GM23338 (cell line): ENCODE measurements at regions not wholly inside any gene's neighbourhood (a gene's known extent, or its start where the extent isn't known, plus 50 kb on each side); places are given as distances from the start of the nearest gene placed in this dataset.

ENCODE experiments used
- ATAC-seq: fragments of 200-7000 bp; cut with Tn5 transposase; 3 replicates; pipeline ENCODE4 v1.9.1; 2020
- DNase-seq: peaks from one replicate; pipeline ENCODE4 v3.0.0-alpha.2; 2015; ENCODE audit warnings: low spot score
- H2AFZ ChIP-seq: fragments of 200-600 bp; sonication (generic); 2 replicates; pipeline ENCODE4 v1.8.0; 2016; ENCODE audit warnings: antibody characterized with exemption, mild to moderate bottlenecking, moderate library complexity
- H3F3A ChIP-seq: fragments of 200-600 bp; sonication (generic); replicated peaks from 2 replicates; pipeline ENCODE4 v1.8.0; 2017; ENCODE audit warnings: antibody characterized with exemption, mixed run types, low read depth
- H3K27ac ChIP-seq: fragments of 200-600 bp; sonication (generic); 2 replicates; pipeline ENCODE4 v1.6.1; 2016; ENCODE audit warnings: low read depth
- H3K27me3 ChIP-seq: fragments of 200-600 bp; sonication (generic); 2 replicates; pipeline ENCODE4 v1.8.0; 2016; ENCODE audit warnings: mild to moderate bottlenecking, mixed run types, moderate library complexity; ENCODE audit not compliant: insufficient read depth
- H3K36me3 ChIP-seq: fragments of 200-600 bp; sonication (generic); 2 replicates; pipeline ENCODE4 v1.8.0; 2016; ENCODE audit warnings: mild to moderate bottlenecking; ENCODE audit not compliant: insufficient read depth
- H3K4me1 ChIP-seq: fragments of 200-600 bp; sonication (generic); 2 replicates; pipeline ENCODE4 v1.8.0; 2016; ENCODE audit warnings: mild to moderate bottlenecking, moderate library complexity; ENCODE audit not compliant: insufficient read depth
- H3K4me2 ChIP-seq: fragments of 200-600 bp; sonication (generic); 2 replicates; pipeline ENCODE4 v1.7.1; 2017; ENCODE audit warnings: mixed run types
- H3K4me3 ChIP-seq: fragments of 200-600 bp; sonication (generic); 2 replicates; pipeline ENCODE4 v1.6.1; 2016; ENCODE audit warnings: mixed run types
- H3K79me2 ChIP-seq: fragments of 200-600 bp; sonication (generic); replicated peaks from 2 replicates; pipeline ENCODE4 v1.8.0; 2017; ENCODE audit warnings: mild to moderate bottlenecking; ENCODE audit not compliant: insufficient read depth
- H3K9me2 ChIP-seq: fragments of 200-600 bp; sonication (generic); 2 replicates; pipeline ENCODE4 v1.8.0; 2017; ENCODE audit not compliant: insufficient read depth
- H4K20me1 ChIP-seq: fragments of 200-600 bp; sonication (generic); replicated peaks from 2 replicates; pipeline ENCODE4 v1.8.0; 2017; ENCODE audit warnings: mild to moderate bottlenecking; ENCODE audit not compliant: insufficient read depth
- H3K27ac Mint-ChIP-seq: 2 replicates; pipeline ENCODE4 v1.8.0; 2020; ENCODE audit warnings: inconsistent platforms, mild to moderate bottlenecking, moderate library complexity, mixed read lengths
- H3K27me3 Mint-ChIP-seq: 3 replicates; pipeline ENCODE4 v1.8.0; 2022; ENCODE audit warnings: low read depth, mild to moderate bottlenecking, moderate library complexity, mixed read lengths, inconsistent platforms; ENCODE audit not compliant: insufficient read depth, poor library complexity
- H3K36me3 Mint-ChIP-seq: 3 replicates; pipeline ENCODE4 v1.8.0; 2021; ENCODE audit warnings: low read depth, mild to moderate bottlenecking, inconsistent platforms, moderate library complexity, mixed read lengths
- H3K4me1 Mint-ChIP-seq: 3 replicates; pipeline ENCODE4 v1.8.0; 2020; ENCODE audit warnings: mild to moderate bottlenecking, inconsistent platforms, mixed read lengths
- H3K4me3 Mint-ChIP-seq: 3 replicates; pipeline ENCODE4 v1.8.0; 2021; ENCODE audit warnings: moderate library complexity, mild to moderate bottlenecking, inconsistent platforms, mixed read lengths
- H3K9me3 Mint-ChIP-seq: 3 replicates; pipeline ENCODE4 v1.8.0; 2020; ENCODE audit warnings: moderate library complexity, mild to moderate bottlenecking, inconsistent platforms, mixed read lengths
- CREB1 ChIP-seq: fragments of 250-450 bp; sonication (Bioruptor Pico); IDR thresholded peaks from 2 replicates; pipeline ENCODE4 v1.5.0; 2020; ENCODE audit warnings: low read depth, mild to moderate bottlenecking, moderate library complexity
- CTCF ChIP-seq, 2 experiments: fragments of 200-600 bp in 1 of 2; sonication (generic) in 1 of 2; conservative IDR thresholded peaks; 2 replicates each; pipeline versions ENCODE4 v1.5.1 to v1.6.1; 2016 to 2017; ENCODE audit warnings: antibody characterized with exemption in 2 of 2, low read depth in 2 of 2, mild to moderate bottlenecking in 2 of 2, moderate library complexity in 1 of 2
- ETS1 ChIP-seq: IDR thresholded peaks from 2 replicates; pipeline ENCODE4 v1.6.1; 2016; ENCODE audit warnings: antibody characterized with exemption
- EZH2phosphoT487 ChIP-seq: fragments of 200-600 bp; sonication (generic); IDR thresholded peaks from one replicate; pipeline ENCODE4 v1.8.1; 2018; ENCODE audit warnings: antibody characterized with exemption; ENCODE audit not compliant: unreplicated experiment
- JUNB ChIP-seq: IDR thresholded peaks from one replicate; pipeline ENCODE4 v1.6.1; 2016; ENCODE audit warnings: antibody characterized with exemption; ENCODE audit not compliant: unreplicated experiment
- NANOG ChIP-seq: IDR thresholded peaks from 2 replicates; pipeline ENCODE4 v1.6.1; 2016; ENCODE audit warnings: antibody characterized with exemption, borderline replicate concordance
- POLR2AphosphoS5 ChIP-seq: IDR thresholded peaks from 2 replicates; pipeline ENCODE4 v1.6.1; 2016; ENCODE audit warnings: antibody characterized with exemption, low read depth
- REST ChIP-seq: IDR thresholded peaks from one replicate; pipeline ENCODE4 v1.6.1; 2018; ENCODE audit warnings: antibody characterized with exemption; ENCODE audit not compliant: unreplicated experiment
- ZNF114 ChIP-seq: fragments of 250-450 bp; sonication (Bioruptor Pico); IDR thresholded peaks from 2 replicates; pipeline ENCODE4 v1.5.0; 2020; ENCODE audit warnings: mild to moderate bottlenecking, moderate library complexity
- ZNF462 ChIP-seq: fragments of 250-450 bp; sonication (Bioruptor Pico); IDR thresholded peaks from 2 replicates; pipeline ENCODE4 v1.5.0; 2020; ENCODE audit warnings: mild to moderate bottlenecking, moderate library complexity

GRCh38 chr16:26664086-26664485 is 402.6 kb upstream of the C16orf82 start (continued):
- TF ChIP-seq REST, result no peak
- no peak for TF ChIP-seq NANOG
- no peak for TF ChIP-seq CREB1 (CRISPR knock-in tag)
- TF ChIP-seq JUNB, result no peak
- no peak for TF ChIP-seq EZH2phosphoT487

GRCh38 chr16:26665166-26665939 is 401.4 kb upstream of the C16orf82 start:
- Mint-ChIP-seq H3K4me1 (no peaks in the 10 kb centered on the region; the same call in 2 of the 3 replicates), H3K36me3 (no peaks in the 10 kb centered on the region; the same call in 1 of the 3 replicates), H3K4me3 (no peak overlapping the region), H3K27ac (no peak overlapping the region), H3K9me3 (peaks cover 90% of the 10 kb centered on the region), H3K27me3 (peaks cover 3% of the 10 kb centered on the region)
- Histone ChIP-seq H3F3A (no peaks in the 10 kb centered on the region), H3K27ac (no peak overlapping the region), H3K4me1 (no peaks in the 10 kb centered on the region), H3K36me3 (no peaks in the 10 kb centered on the region; the same call in 1 of the 2 replicates), H4K20me1 (no peaks in the 10 kb centered on the region), H3K9me2 (no peaks in the 10 kb centered on the region), H3K79me2 (no peaks in the 10 kb centered on the region), H3K4me3 (no peak overlapping the region), H3K4me2 (no peak overlapping the region), H2AFZ (no peak overlapping the region), H3K27me3 (no peaks in the 10 kb centered on the region)
- DNase-seq (no peak), ATAC-seq (no peak)
- TF ChIP-seq EZH2phosphoT487 (no peak), CTCF (conservative IDR thresholded peaks at IDR 0.05; ENCODE audit: low read depth in 2 of 2) (no peak), NANOG (no peak), ETS1 (no peak), POLR2AphosphoS5 (no peak), JUNB (no peak), CREB1 (CRISPR knock-in tag) (no peak), ZNF114 (no peak), ZNF462 (CRISPR knock-in tag) (no peak)
